K562 (cell line): ENCODE measurements at regions not wholly inside any gene's neighbourhood (a gene's known extent, or its start where the extent isn't known, plus 50 kb on each side); places are given as distances from the start of the nearest gene placed in this dataset.

ENCODE experiments used
- ATAC-seq: fragments of 200-7000 bp; cut with Tn5 transposase; 3 replicates; pipeline ENCODE4 v1.9.1; 2020; ENCODE audit warnings: moderate library complexity
- BruUV-seq: library from RNA; stranded (reverse); fragments of 400-500 nt; replicated peaks from 2 replicates; lab custom pipeline; 2021; lab: Mats Ljungman, UMichigan
- CTCF ChIA-PET: fragments of 300-600 bp; formaldehyde crosslinking; extraction: SDS; loops from one replicate; lab custom pipeline; 2021; ENCODE audit warnings: low intra/inter-chr PET ratio; lab: Yijun Ruan, JAX
- POLR2A ChIA-PET: fragments of 300-600, 350-650 bp; sonication (Branson Sonifier 250); formaldehyde crosslinking; extraction: SDS; loops from one replicate; lab custom pipeline; 2021; ENCODE audit warnings: antibody characterized with exemption, inconsistent platforms; lab: Yijun Ruan, JAX
- DNase-seq, 4 experiments: peaks; one replicate each; pipeline versions ENCODE4 v3.0.0 to v3.0.0-alpha.2; 2011 to 2018; ENCODE audit warnings: low spot score in 3 of 4, mixed read lengths in 3 of 4; ENCODE audit errors: extremely low read depth in 1 of 4
- FAIRE-seq: peaks from 2 replicates; lab custom pipeline; 2011; peaks lifted over from hg19 to GRCh38; lab: Jason Lieb, UNC
- H2AFZ ChIP-seq: 2 replicates; pipeline ENCODE4 v1.6.0; 2011; ENCODE audit warnings: low read depth, low read length, control low read depth, inconsistent platforms
- H3K27ac ChIP-seq: fragments of 200-600 bp; 3 replicates; pipeline ENCODE4 v1.8.0; 2011; ENCODE audit warnings: low read depth, mild to moderate bottlenecking, control low read depth, inconsistent platforms, low read length, moderate library complexity, mixed read lengths; ENCODE audit errors: extremely low read depth
- H3K27me3 ChIP-seq, 2 experiments: fragments of 300-600 bp in 1 of 2; 2 replicates in 1 of 2; 3 replicates in 1 of 2; pipeline versions ENCODE4 v1.6.0 to v1.8.0; 2011; ENCODE audit warnings: inconsistent platforms in 2 of 2, low read length in 2 of 2, mild to moderate bottlenecking in 1 of 2, mixed read lengths in 1 of 2, moderate library complexity in 1 of 2; ENCODE audit not compliant: control insufficient read depth in 2 of 2, insufficient read depth in 2 of 2
- H3K36me3 ChIP-seq: fragments of 300-600 bp; 3 replicates; pipeline ENCODE4 v1.8.0; 2011; ENCODE audit warnings: mild to moderate bottlenecking, low read length, inconsistent platforms; ENCODE audit not compliant: control insufficient read depth, insufficient read depth
- H3K4me1 ChIP-seq, 2 experiments: fragments of 200-600 bp in 1 of 2; replicated peaks in 1 of 2; 2 replicates in 1 of 2; 3 replicates in 1 of 2; pipeline versions ENCODE4 v1.5.1 to v1.8.0; 2011; ENCODE audit warnings: inconsistent platforms in 2 of 2, low read length in 2 of 2, mild to moderate bottlenecking in 1 of 2, mixed read lengths in 1 of 2, moderate library complexity in 1 of 2; ENCODE audit not compliant: control insufficient read depth in 2 of 2, insufficient read depth in 2 of 2
- H3K4me2 ChIP-seq: 2 replicates; pipeline ENCODE4 v1.6.1; 2011; ENCODE audit warnings: low read length, control low read depth, inconsistent platforms, mixed read lengths; ENCODE audit not compliant: insufficient read depth
- H3K4me3 ChIP-seq: fragments of 200-600 bp; sonication (generic), shearing (Covaris generic); 2 replicates; pipeline ENCODE4 v1.5.1; 2016; ENCODE audit warnings: control low read depth, inconsistent platforms
- H3K79me2 ChIP-seq: fragments of 200-600 bp; 3 replicates; pipeline ENCODE4 v1.8.0; 2011; ENCODE audit warnings: low read length, inconsistent platforms; ENCODE audit not compliant: control insufficient read depth, insufficient read depth
- H3K9ac ChIP-seq, 2 experiments: 2 replicates each; pipeline versions ENCODE4 v1.6.0 to v1.6.1; 2011; ENCODE audit warnings: low read depth in 2 of 2, low read length in 2 of 2, control low read depth in 1 of 2, inconsistent platforms in 1 of 2, mild to moderate bottlenecking in 1 of 2, mixed read lengths in 1 of 2; ENCODE audit not compliant: insufficient read depth in 1 of 2
- H3K9me1 ChIP-seq: one replicate; pipeline ENCODE4 v1.6.0; 2011; ENCODE audit warnings: inconsistent platforms, mild to moderate bottlenecking, low read length, moderate library complexity; ENCODE audit not compliant: control insufficient read depth, insufficient read depth
- H3K9me3 ChIP-seq: replicated peaks from 2 replicates; pipeline ENCODE4 v1.5.1; 2011; ENCODE audit warnings: low read depth, low read length, inconsistent platforms; ENCODE audit not compliant: control insufficient read depth, insufficient read depth
- H4K20me1 ChIP-seq: replicated peaks from 2 replicates; pipeline ENCODE4 v1.6.1; 2011; ENCODE audit warnings: low read length, inconsistent platforms, mixed read lengths; ENCODE audit not compliant: control insufficient read depth, insufficient read depth
- FOXO4 ChIP-seq: fragments of 450-650 bp; formaldehyde crosslinking; IDR thresholded peaks from 2 replicates; pipeline ENCODE4 v1.4.0; 2020; ENCODE audit warnings: mild to moderate bottlenecking, moderate library complexity
- ZFP36 ChIP-seq: fragments of 150-350 bp; IDR thresholded peaks from 2 replicates; pipeline ENCODE4 v1.6.1; 2018; ENCODE audit warnings: low read length, low read depth; ENCODE audit not compliant: partially characterized antibody
- ZNF277 ChIP-seq: fragments of 250-450 bp; sonication (Bioruptor Pico); IDR thresholded peaks from 2 replicates; pipeline ENCODE4 v1.8.0; 2022; ENCODE audit warnings: inconsistent platforms, mild to moderate bottlenecking, moderate library complexity, borderline replicate concordance
- in situ Hi-C: fragments of 300-500 bp; cut with MboI; formaldehyde crosslinking; loops from 4 replicates; pipeline ENCODE4 v1.15.0; 2018; ENCODE audit warnings: inconsistent platforms, mixed read lengths
- intact Hi-C: fragments of 100-400 bp; cut with micrococcal nuclease; formaldehyde crosslinking; loops from 2 replicates; pipeline ENCODE4 v1.14.2; 2022

- DNase-seq (no peak), FAIRE-seq (no peak), ATAC-seq (no peak)
- H3K4me3 ChIP-seq, result no peak overlapping the region
- H3K27ac ChIP-seq, result no peak overlapping the region
- peaks cover 3% of the 10 kb centered on the region; the same call in 1 of the 2 replicates for H3K9me3 ChIP-seq
- no TSS peak for BruUV-seq
- no peaks in the 10 kb centered on the region for H3K27me3 ChIP-seq
- no peak for TF ChIP-seq FOXO4 (CRISPR knock-in tag)
- no peak for TF ChIP-seq ZFP36
- no peak for TF ChIP-seq ZNF277 (CRISPR knock-in tag)
- H4K20me1 ChIP-seq, result no peaks in the 10 kb centered on the region
- no peak overlapping the region for H3K4me2 ChIP-seq
- H3K9ac ChIP-seq, result no peak overlapping the region
- no peaks in the 10 kb centered on the region for H3K79me2 ChIP-seq
- ChIA-PET POLR2A (no interaction called here), CTCF (no interaction called here)
- no peaks in the 10 kb centered on the region for H3K4me1 ChIP-seq
- H3K36me3 ChIP-seq, result no peaks in the 10 kb centered on the region
- intact Hi-C loops, result no loop called here
- H3K9me1 ChIP-seq, result no peaks in the 10 kb centered on the region
- H2AFZ ChIP-seq, result no peak overlapping the region
- in situ Hi-C loops, result no loop called here
Observed at GRCh38 chr6:94049001-94049400, 629.6 kb upstream of the EPHA7 start.
